Nephron (organoid): ENCODE measurements at regions not wholly inside any gene's neighbourhood (a gene's known extent, or its start where the extent isn't known, plus 50 kb on each side); places are given as distances from the start of the nearest gene placed in this dataset.
A peak's percentile ranks its signal among the peaks of the same experiment; 100 is the strongest.

Experiments
- H3K27ac Mint-ChIP-seq, 3 experiments: 2 replicates each; pipeline ENCODE4 v1.8.0; 2020; ENCODE audit warnings: mixed read lengths in 3 of 3, mild to moderate bottlenecking in 2 of 3, moderate library complexity in 1 of 3
- H3K27me3 Mint-ChIP-seq: 2 replicates; pipeline ENCODE4 v1.8.0; 2021; ENCODE audit warnings: low read depth, mild to moderate bottlenecking, moderate library complexity, mixed read lengths
- H3K36me3 Mint-ChIP-seq: 2 replicates; pipeline ENCODE4 v1.8.0; 2020; ENCODE audit warnings: low read depth, mixed read lengths
- H3K4me1 Mint-ChIP-seq: 2 replicates; pipeline ENCODE4 v1.8.0; 2020; ENCODE audit warnings: mixed read lengths
- H3K4me3 Mint-ChIP-seq, 3 experiments: 2 replicates each; pipeline ENCODE4 v1.8.0; 2020; ENCODE audit warnings: mild to moderate bottlenecking in 3 of 3, mixed read lengths in 3 of 3, moderate library complexity in 2 of 3
- H3K9me3 Mint-ChIP-seq: 2 replicates; pipeline ENCODE4 v1.8.0; 2020; ENCODE audit warnings: mixed read lengths
- CTCF ChIP-seq, 3 experiments: fragments of 200-600 bp; sonication (generic); IDR thresholded peaks; one replicate each; pipeline ENCODE4 v1.5.0; 2021; ENCODE audit warnings: antibody characterized with exemption in 3 of 3; ENCODE audit not compliant: unreplicated experiment in 3 of 3

GRCh38 chr5:141800617-141801016, 77.6 kb downstream of the PCDH1 start:
- H3K4me1 Mint-ChIP-seq = peaks cover 16% of the 10 kb centered on the region
- peaks cover 25% of the 10 kb centered on the region for H3K27me3 Mint-ChIP-seq
- H3K36me3 Mint-ChIP-seq = no peaks in the 10 kb centered on the region
- peak overlapping the region in 2 of 3 experiments; percentile 46 to 63 for H3K27ac Mint-ChIP-seq
- H3K9me3 Mint-ChIP-seq = no peaks in the 10 kb centered on the region
- no peak for TF ChIP-seq CTCF (IDR thresholded peaks at IDR 0.05; ENCODE audit: unreplicated experiment in 3 of 3)
- H3K4me3 Mint-ChIP-seq = no peak overlapping the region

GRCh38 chr5:141799507-141800167, 78.6 kb downstream of the PCDH1 start:
- peaks cover 16% of the 10 kb centered on the region for H3K4me1 Mint-ChIP-seq
- H3K27ac Mint-ChIP-seq = no peak overlapping the region
- H3K4me3 Mint-ChIP-seq = no peak overlapping the region
- H3K27me3 Mint-ChIP-seq = peaks cover 23% of the 10 kb centered on the region
- no peaks in the 10 kb centered on the region for H3K9me3 Mint-ChIP-seq
- TF ChIP-seq CTCF (IDR thresholded peaks at IDR 0.05; ENCODE audit: unreplicated experiment in 3 of 3) = no peak
- H3K36me3 Mint-ChIP-seq = no peaks in the 10 kb centered on the region

GRCh38 chr5:141797425-141797824, 80.8 kb downstream of the PCDH1 start:
- H3K4me1 Mint-ChIP-seq = peaks cover 7% of the 10 kb centered on the region
- no peaks in the 10 kb centered on the region for H3K36me3 Mint-ChIP-seq
- no peak overlapping the region for H3K27ac Mint-ChIP-seq
- H3K9me3 Mint-ChIP-seq = no peaks in the 10 kb centered on the region
- TF ChIP-seq CTCF (IDR thresholded peaks at IDR 0.05; ENCODE audit: unreplicated experiment in 3 of 3) = no peak
- H3K4me3 Mint-ChIP-seq = no peak overlapping the region
- peaks cover 11% of the 10 kb centered on the region for H3K27me3 Mint-ChIP-seq

GRCh38 chr5:141795421-141795820, 82.8 kb downstream of the PCDH1 start:
- peaks cover 3% of the 10 kb centered on the region for H3K4me1 Mint-ChIP-seq
- H3K27ac Mint-ChIP-seq = no peak overlapping the region
- no peak for TF ChIP-seq CTCF (IDR thresholded peaks at IDR 0.05; ENCODE audit: unreplicated experiment in 3 of 3)
- H3K4me3 Mint-ChIP-seq = no peak overlapping the region
- H3K9me3 Mint-ChIP-seq = no peaks in the 10 kb centered on the region
- peaks cover 13% of the 10 kb centered on the region for H3K27me3 Mint-ChIP-seq
- no peaks in the 10 kb centered on the region for H3K36me3 Mint-ChIP-seq

GRCh38 chr5:141793881-141794280, 84.3 kb downstream of the PCDH1 start:
- H3K36me3 Mint-ChIP-seq = no peaks in the 10 kb centered on the region
- no peak for TF ChIP-seq CTCF (IDR thresholded peaks at IDR 0.05; ENCODE audit: unreplicated experiment in 3 of 3)
- H3K4me3 Mint-ChIP-seq = no peak overlapping the region
- no peaks in the 10 kb centered on the region for H3K9me3 Mint-ChIP-seq
- H3K27ac Mint-ChIP-seq = no peak overlapping the region
- no peaks in the 10 kb centered on the region for H3K4me1 Mint-ChIP-seq
- H3K27me3 Mint-ChIP-seq = peaks cover 19% of the 10 kb centered on the region

GRCh38 chr5:141793403-141793802, 84.8 kb downstream of the PCDH1 start:
- Mint-ChIP-seq H3K36me3 (no peaks in the 10 kb centered on the region), H3K4me1 (no peaks in the 10 kb centered on the region), H3K4me3 (no peak overlapping the region), H3K27ac (no peak overlapping the region), H3K9me3 (no peaks in the 10 kb centered on the region), H3K27me3 (peaks cover 20% of the 10 kb centered on the region)
- no peak for TF ChIP-seq CTCF (IDR thresholded peaks at IDR 0.05; ENCODE audit: unreplicated experiment in 3 of 3)
